GM19467 (cell line): ENCODE measurements at regions not wholly inside any gene's neighbourhood (a gene's known extent, or its start where the extent isn't known, plus 50 kb on each side); places are given as distances from the start of the nearest gene placed in this dataset.

Source experiments
- ATAC-seq: cut with Tn5 transposase; IDR thresholded peaks from one replicate; pipeline ENCODE4 v1.9.1; 2021; ENCODE audit warnings: mild to moderate bottlenecking, moderate library complexity; ENCODE audit not compliant: unreplicated experiment

- ATAC-seq, result no peak
Measured at GRCh38 chr9:103734471-103734870, 359.6 kb upstream of the SMC2 start.

DNA sequence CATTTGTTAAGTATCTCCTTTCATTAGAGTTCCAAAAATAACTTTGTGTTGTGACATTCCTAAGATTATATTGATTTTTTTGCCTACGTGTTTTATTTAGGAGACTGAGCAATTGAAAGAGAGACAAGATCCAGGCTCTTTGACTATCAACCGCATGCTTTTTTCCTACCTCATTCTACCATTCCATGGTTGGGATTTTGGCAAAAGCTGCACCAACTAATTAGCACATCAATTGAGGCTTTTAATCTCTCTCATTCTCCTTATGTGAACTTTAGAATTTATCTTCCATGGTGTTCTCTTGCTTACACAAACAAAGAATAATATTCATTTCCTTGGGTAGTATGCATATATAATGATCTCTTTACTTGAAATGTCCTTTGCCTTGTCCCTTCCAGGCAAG lies 338.7 kb upstream of the SMC2 start:
- no peak for ATAC-seq

GRCh38 chr9:103755986-103756385 lies 338.1 kb upstream of the SMC2 start:
- ATAC-seq, result no peak

GRCh38 chr9:103757062-103757461 lies 337.0 kb upstream of the SMC2 start:
- no peak for ATAC-seq

DNA sequence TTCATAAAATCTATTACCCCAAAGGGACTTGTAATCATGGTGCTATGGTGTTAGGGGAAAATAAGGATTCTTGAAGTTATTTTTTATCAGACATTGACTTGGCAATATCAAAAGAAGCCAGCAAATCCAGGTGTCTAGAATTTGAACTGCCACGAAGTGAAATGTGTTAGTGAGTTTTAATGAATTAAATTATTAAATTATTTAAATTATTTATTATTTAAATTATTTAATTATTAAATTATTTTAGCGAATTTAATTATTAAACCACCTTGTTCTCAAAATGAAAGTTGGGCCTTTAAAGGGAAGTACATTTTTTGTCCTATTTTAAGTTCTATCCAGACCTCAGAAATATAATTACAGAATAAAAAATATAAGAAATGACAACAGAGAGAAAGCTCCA lies 332.6 kb upstream of the SMC2 start:
- ATAC-seq, result no peak

- peak; percentile 91 for ATAC-seq
Measured at GRCh38 chr9:103789686-103790085, 304.4 kb upstream of the SMC2 start.

DNA sequence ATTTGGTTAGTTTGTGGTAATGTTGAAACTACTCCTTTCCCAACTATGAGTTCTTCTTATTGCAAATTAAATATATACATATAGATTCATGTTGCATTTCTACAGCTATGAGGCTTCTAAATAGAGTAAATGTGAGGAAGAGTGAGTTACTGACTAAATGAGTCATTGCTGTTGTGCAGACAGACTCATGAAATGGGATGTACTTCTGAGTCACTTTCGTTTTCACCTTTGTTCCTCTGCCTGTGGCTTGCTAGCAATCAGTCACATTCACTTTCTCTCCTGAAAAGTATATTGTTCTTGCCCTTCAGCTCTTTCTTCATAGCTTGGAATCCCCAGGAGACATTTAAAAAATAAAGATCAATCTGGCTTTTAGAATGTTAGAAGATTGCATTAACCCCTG lies 295.5 kb upstream of the SMC2 start:
- peak; percentile 98 for ATAC-seq

DNA sequence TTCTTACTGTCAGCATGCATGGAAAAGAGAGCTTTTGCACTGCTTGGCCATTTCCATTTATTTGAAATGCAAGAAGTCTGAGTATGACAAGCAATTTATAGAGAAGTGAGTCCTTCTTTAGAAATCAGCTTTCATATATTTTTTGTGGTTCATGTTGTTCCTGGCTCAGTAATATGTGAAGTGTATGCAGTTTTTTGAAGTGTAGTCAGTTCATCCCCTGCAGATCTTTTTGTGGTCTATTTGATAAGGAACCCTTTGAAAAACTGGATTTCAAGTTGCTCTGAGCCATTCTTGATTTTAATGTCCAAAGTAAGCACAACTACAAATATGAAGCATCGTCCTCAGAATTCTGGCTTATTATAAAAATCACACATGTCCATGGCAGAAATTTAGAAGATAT lies 294.1 kb upstream of the SMC2 start:
- ATAC-seq, result no peak

DNA sequence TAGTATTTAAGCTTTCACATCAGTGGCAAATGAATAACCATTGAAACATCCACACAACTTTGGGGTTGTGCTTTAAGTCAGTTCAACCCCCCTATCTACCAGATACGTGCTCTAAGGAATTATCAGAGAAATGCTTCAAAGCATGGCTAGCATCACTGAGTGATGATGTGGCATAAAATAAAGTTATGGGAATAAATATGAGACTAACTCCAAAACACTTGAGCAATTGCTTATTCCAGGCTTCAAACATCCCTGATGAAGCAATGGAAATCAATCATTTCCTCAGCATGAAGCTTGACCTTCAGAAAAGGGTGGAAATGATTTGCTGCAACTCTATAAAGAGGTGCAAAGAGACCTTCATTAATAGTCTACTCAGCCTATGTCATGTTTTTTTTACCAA lies 292.0 kb upstream of the SMC2 start:
- no peak for ATAC-seq

- ATAC-seq, result no peak
Measured at GRCh38 chr9:103803245-103803644, 290.9 kb upstream of the SMC2 start.

DNA sequence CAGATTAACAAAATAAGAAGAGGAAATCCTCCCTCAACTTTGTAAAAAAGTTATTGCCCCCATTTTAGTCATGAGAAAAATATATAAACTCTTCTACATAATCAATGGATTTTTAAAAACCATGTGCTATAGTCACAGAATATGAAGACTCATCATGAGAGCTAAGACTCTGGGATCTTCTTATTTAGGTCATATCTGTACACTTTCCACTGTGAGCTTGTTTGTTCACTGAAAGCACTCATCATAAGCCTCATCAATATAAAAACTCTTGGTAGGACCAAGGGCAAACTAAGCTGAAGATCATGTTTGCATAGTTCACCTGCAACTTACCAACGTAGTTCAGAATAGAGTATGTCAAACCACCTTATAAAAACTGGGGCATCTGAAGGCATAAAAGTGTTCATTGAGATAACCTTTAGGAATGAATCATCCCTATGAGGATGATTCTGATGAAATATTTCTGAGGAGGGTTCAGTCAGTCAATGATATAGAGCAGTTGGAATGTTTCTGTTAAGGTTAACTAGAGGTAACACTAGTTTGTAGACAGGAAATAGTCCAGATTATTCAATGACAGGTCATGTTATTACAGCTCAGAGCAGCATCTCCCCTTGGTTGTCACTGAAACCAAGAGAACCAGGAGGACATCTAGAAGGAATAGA lies 289.9 kb upstream of the SMC2 start:
- ATAC-seq, result no peak

- no peak for ATAC-seq
Measured at GRCh38 chr9:103809745-103810144, 284.4 kb upstream of the SMC2 start.

GRCh38 chr9:103811462-103811861 lies 282.6 kb upstream of the SMC2 start:
- no peak for ATAC-seq

DNA sequence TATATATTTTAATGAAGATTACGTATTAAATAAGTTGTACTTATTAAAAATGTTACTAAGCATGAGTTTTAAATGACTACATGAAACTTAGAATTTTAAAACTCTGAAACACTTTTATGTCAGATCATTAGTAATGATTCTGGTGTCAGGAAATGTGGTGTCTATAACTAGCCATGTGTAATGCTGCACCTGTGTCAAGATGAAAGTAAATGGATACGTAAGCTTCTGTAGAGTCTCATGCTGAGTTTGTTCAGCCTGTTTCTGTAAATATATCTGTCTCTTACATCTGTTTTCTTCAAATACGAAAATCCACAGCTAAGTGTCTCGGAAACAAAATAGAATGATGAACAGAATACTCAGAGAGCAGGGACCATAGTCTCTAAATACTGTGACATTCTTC lies 278.0 kb upstream of the SMC2 start:
- no peak for ATAC-seq

- ATAC-seq, result no peak
Measured at GRCh38 chr9:103819936-103820335, 274.2 kb upstream of the SMC2 start.

- no peak for ATAC-seq
Measured at GRCh38 chr9:103821115-103821514, 273.0 kb upstream of the SMC2 start.

GRCh38 chr9:103837940-103838339 lies 256.2 kb upstream of the SMC2 start:
- ATAC-seq, result no peak

- ATAC-seq, result no peak
Measured at GRCh38 chr9:103839197-103839596, 254.9 kb upstream of the SMC2 start.

- no peak for ATAC-seq
Measured at GRCh38 chr9:103867886-103868285, 226.2 kb upstream of the SMC2 start.

DNA sequence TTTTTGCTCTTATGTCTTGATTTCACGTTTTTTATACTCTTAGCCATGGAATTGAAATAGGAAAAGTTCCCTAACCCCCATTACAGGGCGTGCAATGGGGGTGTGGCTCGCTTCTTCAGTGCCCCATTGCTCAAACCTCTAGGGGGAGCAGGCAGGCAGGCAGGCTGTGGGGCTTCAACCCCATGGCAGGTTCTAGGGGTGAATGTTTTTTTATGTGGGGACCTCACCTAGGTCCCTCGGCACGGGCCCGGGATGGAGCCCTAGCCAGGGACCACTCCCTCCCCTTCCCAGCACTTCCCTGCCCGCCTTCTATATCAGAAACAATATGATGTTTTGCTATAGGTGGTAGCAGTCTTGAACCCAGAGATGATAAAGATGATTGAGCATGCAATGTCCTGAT lies 221.3 kb upstream of the SMC2 start:
- no peak for ATAC-seq

GRCh38 chr9:103881419-103881818 lies 212.7 kb upstream of the SMC2 start:
- no peak for ATAC-seq

GRCh38 chr9:103889989-103890388 lies 204.1 kb upstream of the SMC2 start:
- no peak for ATAC-seq

DNA sequence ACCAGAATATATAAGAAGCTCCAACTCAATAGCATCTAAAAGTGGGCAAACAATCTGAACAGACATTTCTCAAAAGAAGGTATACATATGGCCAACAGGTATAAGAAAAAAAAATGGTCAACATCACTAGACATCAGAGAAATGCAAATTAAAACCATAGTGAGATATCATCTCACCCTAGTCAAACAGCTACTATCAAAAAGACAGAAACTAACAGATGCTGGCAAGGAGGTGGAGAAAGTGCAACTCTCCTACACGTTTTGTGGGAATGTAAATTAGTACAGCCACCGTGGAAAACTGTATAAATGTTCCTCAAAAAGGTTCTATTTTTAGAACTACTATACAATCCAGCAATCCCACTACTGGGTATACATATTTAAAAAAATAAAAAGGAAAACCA lies 199.9 kb upstream of the SMC2 start:
- ATAC-seq, result no peak
